HCT116 (cell line): ENCODE measurements at regions not wholly inside any gene's neighbourhood (a gene's known extent, or its start where the extent isn't known, plus 50 kb on each side); places are given as distances from the start of the nearest gene placed in this dataset.

Experiments
- ATAC-seq: fragments of 200-7000 bp; cut with Tn5 transposase; 2 replicates; pipeline ENCODE4 v1.9.1; 2020; ENCODE audit warnings: mild to moderate bottlenecking, moderate library complexity
- BruUV-seq: library from RNA; stranded (reverse); fragments of 400-500 nt; replicated peaks from 2 replicates; lab custom pipeline; 2021; lab: Mats Ljungman, UMichigan
- CTCF ChIA-PET: fragments of 300-600 bp; sonication (Branson Sonifier 250); formaldehyde crosslinking; loops from one replicate; lab custom pipeline; 2021; ENCODE audit warnings: antibody characterized with exemption; lab: Charles Lee
- POLR2A ChIA-PET: fragments of 300-600, 350-600 bp; sonication (Branson Sonifier 250); formaldehyde crosslinking; loops from one replicate; lab custom pipeline; 2021; ENCODE audit warnings: antibody characterized with exemption; lab: Charles Lee
- RAD21 ChIA-PET, 2 experiments: fragments of 300-600 bp; sonication (Branson Sonifier 250); formaldehyde crosslinking; loops; one replicate each; lab custom pipeline; 2023; ENCODE audit warnings: low total read pairs in 2 of 2; ENCODE audit not compliant: uncharacterized antibody in 2 of 2, unreplicated experiment in 2 of 2, low non-redundant PET in 1 of 2; lab: Charles Lee
- DNase-seq: peaks from one replicate; pipeline ENCODE4 v3.0.0-alpha.2; 2010; ENCODE audit warnings: low read depth, low spot score
- H2AFZ ChIP-seq: fragments of 200-600 bp; shearing (Covaris generic), sonication (generic); 2 replicates; pipeline ENCODE4 v1.6.1; 2017; ENCODE audit warnings: low read depth, mixed run types, mixed read lengths, antibody characterized with exemption, low read length; ENCODE audit not compliant: poor library complexity, severe bottlenecking
- H3K27ac ChIP-seq: 2 replicates; pipeline ENCODE4 v1.5.1; 2012; ENCODE audit warnings: low read depth, low read length
- H3K27me3 ChIP-seq: fragments of 200-600 bp; sonication (generic); 2 replicates; pipeline ENCODE4 v1.6.1; 2016; ENCODE audit warnings: mixed run types, low read length, mixed read lengths; ENCODE audit not compliant: insufficient read depth
- H3K36me3 ChIP-seq, 2 experiments: fragments of 200-500 bp in 1 of 2; fragments of 200-600 bp in 1 of 2; sonication (Bioruptor generic) in 1 of 2; sonication (generic) in 1 of 2; 2 replicates each; pipeline versions ENCODE4 v1.5.1 to v1.6.1; 2014 to 2016; ENCODE audit warnings: low read length in 2 of 2, inconsistent platforms in 1 of 2, mixed read lengths in 1 of 2, mixed run types in 1 of 2; ENCODE audit not compliant: insufficient read depth in 2 of 2, control insufficient read depth in 1 of 2
- H3K4me1 ChIP-seq, 2 experiments: fragments of 200-600 bp in 1 of 2; sonication (generic) in 1 of 2; 2 replicates each; pipeline versions ENCODE4 v1.5.1 to v1.6.1; 2012 to 2017; ENCODE audit warnings: low read length in 2 of 2, inconsistent platforms in 1 of 2, mild to moderate bottlenecking in 1 of 2, mixed read lengths in 1 of 2, mixed run types in 1 of 2, moderate library complexity in 1 of 2; ENCODE audit not compliant: insufficient read depth in 2 of 2, control insufficient read depth in 1 of 2
- H3K4me2 ChIP-seq: fragments of 200-600 bp; sonication (generic); 2 replicates; pipeline ENCODE4 v1.6.1; 2017; ENCODE audit warnings: mixed run types, low read length, mixed read lengths
- H3K4me3 ChIP-seq, 2 experiments: fragments of 200-600 bp in 1 of 2; sonication (generic) in 1 of 2; replicated peaks in 1 of 2; 2 replicates each; pipeline ENCODE4 v1.5.1; 2011 to 2016; ENCODE audit warnings: low read length in 2 of 2, control low read depth in 1 of 2, low read depth in 1 of 2, mild to moderate bottlenecking in 1 of 2, mixed read lengths in 1 of 2, mixed run types in 1 of 2
- H3K79me2 ChIP-seq: fragments of 200-600 bp; sonication (generic); 2 replicates; pipeline ENCODE4 v1.6.1; 2017; ENCODE audit warnings: mild to moderate bottlenecking, mixed run types, low read length, moderate library complexity, mixed read lengths; ENCODE audit not compliant: insufficient read depth
- H3K9ac ChIP-seq: fragments of 200-600 bp; sonication (generic); 2 replicates; pipeline ENCODE4 v1.6.1; 2016; ENCODE audit warnings: low read length, mixed read lengths
- H3K9me2 ChIP-seq: fragments of 200-600 bp; sonication (generic), shearing (Covaris generic); 2 replicates; pipeline ENCODE4 v1.6.1; 2017; ENCODE audit warnings: mixed run types, mild to moderate bottlenecking, moderate library complexity; ENCODE audit not compliant: insufficient read depth
- H3K9me3 ChIP-seq, 2 experiments: fragments of 200-500 bp in 1 of 2; fragments of 200-600 bp in 1 of 2; sonication (Bioruptor generic) in 1 of 2; sonication (generic) in 1 of 2; 2 replicates each; pipeline ENCODE4 v1.6.1; 2014 to 2017; ENCODE audit warnings: low read length in 2 of 2, mixed read lengths in 2 of 2, inconsistent platforms in 1 of 2, low read depth in 1 of 2, mild to moderate bottlenecking in 1 of 2, mixed run types in 1 of 2, moderate library complexity in 1 of 2; ENCODE audit not compliant: control insufficient read depth in 1 of 2, insufficient read depth in 1 of 2
- H4K20me1 ChIP-seq: fragments of 200-600 bp; sonication (generic), shearing (Covaris generic); 2 replicates; pipeline ENCODE4 v1.6.1; 2017; ENCODE audit warnings: mixed run types, mild to moderate bottlenecking, moderate library complexity; ENCODE audit not compliant: insufficient read depth
- CTCF ChIP-seq, 3 experiments: fragments of 200-600 bp in 1 of 3; sonication (generic) in 1 of 3; IDR thresholded peaks in 2 of 3; conservative IDR thresholded peaks in 1 of 3; 2 replicates each; pipeline ENCODE4 v1.5.1; 2012 to 2017; ENCODE audit warnings: low read depth in 2 of 3, low read length in 2 of 3, antibody characterized with exemption in 1 of 3, borderline replicate concordance in 1 of 3, control low read depth in 1 of 3, mild to moderate bottlenecking in 1 of 3, mixed read lengths in 1 of 3, mixed run types in 1 of 3, moderate library complexity in 1 of 3; ENCODE audit not compliant: insufficient read depth in 1 of 3
- EGR1 ChIP-seq: IDR thresholded peaks from 2 replicates; pipeline ENCODE4 v1.6.1; 2012; ENCODE audit warnings: low read depth
- ELF1 ChIP-seq: IDR thresholded peaks from 2 replicates; pipeline ENCODE4 v1.6.1; 2012; ENCODE audit warnings: low read depth, borderline replicate concordance
- EZH2phosphoT487 ChIP-seq: fragments of 200-600 bp; IDR thresholded peaks from 2 replicates; pipeline ENCODE4 v1.6.1; 2018; ENCODE audit warnings: antibody characterized with exemption, borderline replicate concordance
- JUND ChIP-seq: IDR thresholded peaks from 2 replicates; pipeline ENCODE4 v1.6.1; 2012
- MAX ChIP-seq: IDR thresholded peaks from 2 replicates; pipeline ENCODE4 v1.6.1; 2012
- POLR2A ChIP-seq: IDR thresholded peaks from 2 replicates; pipeline ENCODE4 v1.7.0; 2011; ENCODE audit warnings: borderline replicate concordance; ENCODE audit not compliant: insufficient read depth, insufficient read length; ENCODE audit errors: extremely low read depth
- RAD21 ChIP-seq: IDR thresholded peaks from 2 replicates; pipeline ENCODE4 v1.6.1; 2012; ENCODE audit warnings: low read depth, mild to moderate bottlenecking
- REST ChIP-seq: IDR thresholded peaks from 2 replicates; pipeline ENCODE4 v1.6.1; 2012; ENCODE audit warnings: low read depth
- SRF ChIP-seq: IDR thresholded peaks from 2 replicates; pipeline ENCODE4 v1.6.1; 2012; ENCODE audit warnings: low read depth
- TCF7L2 ChIP-seq: IDR thresholded peaks from 2 replicates; pipeline ENCODE4 v1.7.0; 2011; ENCODE audit warnings: borderline replicate concordance, inconsistent platforms; ENCODE audit not compliant: insufficient read depth, insufficient read length; ENCODE audit errors: extremely low read depth
- YY1 ChIP-seq: IDR thresholded peaks from 2 replicates; pipeline ENCODE4 v1.6.1; 2011; ENCODE audit warnings: low read length, low read depth, moderate library complexity, mild to moderate bottlenecking; ENCODE audit not compliant: insufficient replicate concordance; ENCODE audit errors: extremely low read depth
- ZBTB33 ChIP-seq: IDR thresholded peaks from 2 replicates; pipeline ENCODE4 v1.6.1; 2011; ENCODE audit warnings: mild to moderate bottlenecking, low read length, moderate library complexity; ENCODE audit not compliant: insufficient replicate concordance; ENCODE audit errors: extremely low read depth
- intact Hi-C: fragments of 100-400 bp; cut with micrococcal nuclease; formaldehyde crosslinking; loops from 2 replicates; pipeline ENCODE4 v1.10.0; 2022

- H3K9me3 ChIP-seq, result no peaks in the 10 kb centered on the region
- no peaks in the 10 kb centered on the region for H3K9me2 ChIP-seq
- no peak for ATAC-seq
- no peak overlapping the region for H3K4me2 ChIP-seq
- no peaks in the 10 kb centered on the region for H3K36me3 ChIP-seq
- no peaks in the 10 kb centered on the region for H3K4me1 ChIP-seq
- no peak overlapping the region for H2AFZ ChIP-seq
- H3K9ac ChIP-seq, result no peak overlapping the region
- ChIA-PET CTCF (no interaction called here), RAD21 (no interaction called here), POLR2A (no interaction called here)
- no peaks in the 10 kb centered on the region for H3K27me3 ChIP-seq
- no peak for DNase-seq
- H3K79me2 ChIP-seq, result no peaks in the 10 kb centered on the region
- no TSS peak for BruUV-seq
- no peaks in the 10 kb centered on the region for H4K20me1 ChIP-seq
- H3K4me3 ChIP-seq, result no peak overlapping the region
- no peak for TF ChIP-seq RAD21
- TF ChIP-seq ZBTB33, result no peak
- no peak for TF ChIP-seq REST
- TF ChIP-seq SRF, result no peak
- TF ChIP-seq TCF7L2, result no peak
- no peak for TF ChIP-seq JUND
- no peak for TF ChIP-seq POLR2A
- no peak for TF ChIP-seq ELF1
- no peak for TF ChIP-seq EGR1
- TF ChIP-seq CTCF (IDR thresholded peaks at IDR 0.05 in 2 of 3, conservative IDR thresholded peaks at IDR 0.05 in 1 of 3; ENCODE audit: borderline replicate concordance in 1 of 3, insufficient read depth in 1 of 3, low read depth in 2 of 3, low read length in 2 of 3), result no peak
- no peak for TF ChIP-seq EZH2phosphoT487
- no peak for TF ChIP-seq MAX
- no peak for TF ChIP-seq YY1
- H3K27ac ChIP-seq, result no peak overlapping the region
- intact Hi-C loops, result no loop called here
Observed at GRCh38 chr3:6542795-6543194, 318.1 kb upstream of the GRM7 start.
